Chondrocyte (in vitro differentiated cells): ENCODE measurements at regions not wholly inside any gene's neighbourhood (a gene's known extent, or its start where the extent isn't known, plus 50 kb on each side); places are given as distances from the start of the nearest gene placed in this dataset.
"Not testable (repeated sequence)": the region's sequence is repeated elsewhere in the genome, so short reads cannot be mapped to it uniquely, and the experiment has no call there.

Source experiments
- DNase-seq: peaks from one replicate; pipeline ENCODE4 v3.0.0; 2021; ENCODE audit warnings: mixed read lengths, low spot score
- H3K27ac Mint-ChIP-seq: one replicate; pipeline ENCODE4 v1.8.0; 2021; ENCODE audit warnings: mild to moderate bottlenecking, moderate library complexity, mixed read lengths; ENCODE audit not compliant: unreplicated experiment
- H3K27me3 Mint-ChIP-seq: 2 replicates; pipeline ENCODE4 v1.8.0; 2021; ENCODE audit warnings: low read depth, mixed read lengths
- H3K36me3 Mint-ChIP-seq: 2 replicates; pipeline ENCODE4 v1.8.0; 2021; ENCODE audit warnings: low read depth, mixed read lengths
- H3K4me1 Mint-ChIP-seq: 2 replicates; pipeline ENCODE4 v1.8.0; 2021; ENCODE audit warnings: low read depth, mild to moderate bottlenecking, mixed read lengths
- H3K4me3 Mint-ChIP-seq: one replicate; pipeline ENCODE4 v1.8.0; 2021; ENCODE audit warnings: mild to moderate bottlenecking, moderate library complexity, mixed read lengths; ENCODE audit not compliant: unreplicated experiment
- H3K9me3 Mint-ChIP-seq: 2 replicates; pipeline ENCODE4 v1.8.0; 2021; ENCODE audit warnings: low read depth, mixed read lengths
- CTCF ChIP-seq: fragments of 200-600 bp; sonication (generic); IDR thresholded peaks from 2 replicates; pipeline ENCODE4 v1.5.0; 2021; ENCODE audit warnings: antibody characterized with exemption, mild to moderate bottlenecking, moderate library complexity

GRCh38 chr4:31199644-31200043 is 479.5 kb downstream of the PCDH7 start:
- TF ChIP-seq CTCF: no peak
- H3K4me3 Mint-ChIP-seq: no peak overlapping the region
- H3K36me3 Mint-ChIP-seq: peaks cover 3% of the 10 kb centered on the region
- no peaks in the 10 kb centered on the region for H3K27me3 Mint-ChIP-seq
- H3K4me1 Mint-ChIP-seq: no peaks in the 10 kb centered on the region
- H3K9me3 Mint-ChIP-seq: peaks cover 27% of the 10 kb centered on the region
- no peak for DNase-seq
- H3K27ac Mint-ChIP-seq: no peak overlapping the region

- not testable (repeated sequence) for DNase-seq, H3K27ac Mint-ChIP-seq, H3K36me3 Mint-ChIP-seq, H3K4me1 Mint-ChIP-seq, H3K27me3 Mint-ChIP-seq, H3K4me3 Mint-ChIP-seq
- H3K9me3 Mint-ChIP-seq: peaks cover 24% of the 10 kb centered on the region
Measured at GRCh38 chr4:31202054-31202453, 481.9 kb downstream of the PCDH7 start.

GRCh38 chr4:31204874-31205273 is 484.7 kb downstream of the PCDH7 start:
- TF ChIP-seq CTCF: no peak
- H3K4me3 Mint-ChIP-seq: no peak overlapping the region
- peaks cover 15% of the 10 kb centered on the region for H3K9me3 Mint-ChIP-seq
- H3K27me3 Mint-ChIP-seq: no peaks in the 10 kb centered on the region
- DNase-seq: no peak
- peaks cover 1% of the 10 kb centered on the region for H3K36me3 Mint-ChIP-seq
- H3K4me1 Mint-ChIP-seq: no peaks in the 10 kb centered on the region
- no peak overlapping the region for H3K27ac Mint-ChIP-seq

- Mint-ChIP-seq H3K9me3 (peaks cover 6% of the 10 kb centered on the region), H3K4me1 (no peaks in the 10 kb centered on the region), H3K4me3 (no peak overlapping the region), H3K36me3 (no peaks in the 10 kb centered on the region), H3K27ac (no peak overlapping the region), H3K27me3 (no peaks in the 10 kb centered on the region)
- DNase-seq: no peak
- no peak for TF ChIP-seq CTCF
Measured at GRCh38 chr4:31220921-31221320, 500.8 kb downstream of the PCDH7 start.

- Mint-ChIP-seq H3K4me1 (no peaks in the 10 kb centered on the region), H3K27ac (no peak overlapping the region), H3K4me3 (no peak overlapping the region), H3K36me3 (no peaks in the 10 kb centered on the region), H3K27me3 (no peaks in the 10 kb centered on the region), H3K9me3 (no peaks in the 10 kb centered on the region)
- DNase-seq: no peak
- no peak for TF ChIP-seq CTCF
Measured at GRCh38 chr4:31228068-31228467, 507.9 kb downstream of the PCDH7 start.

GRCh38 chr4:31230594-31230993 is 510.4 kb downstream of the PCDH7 start:
- H3K27ac Mint-ChIP-seq: no peak overlapping the region
- no peak for DNase-seq
- H3K9me3 Mint-ChIP-seq: peaks cover 3% of the 10 kb centered on the region
- H3K36me3 Mint-ChIP-seq: no peaks in the 10 kb centered on the region
- H3K4me1 Mint-ChIP-seq: no peaks in the 10 kb centered on the region
- H3K4me3 Mint-ChIP-seq: no peak overlapping the region
- H3K27me3 Mint-ChIP-seq: no peaks in the 10 kb centered on the region
- no peak for TF ChIP-seq CTCF
